HG02852 (cell line): ENCODE measurements at regions not wholly inside any gene's neighbourhood (a gene's known extent, or its start where the extent isn't known, plus 50 kb on each side); places are given as distances from the start of the nearest gene placed in this dataset.

Experiments used
- ATAC-seq: cut with Tn5 transposase; IDR thresholded peaks from one replicate; pipeline ENCODE4 v1.9.1; 2021; ENCODE audit warnings: mild to moderate bottlenecking, moderate library complexity; ENCODE audit not compliant: unreplicated experiment

GRCh38 chr20:6575912-6576401, 191.5 kb upstream of the BMP2 start:
- peak; percentile 78 for ATAC-seq

- ATAC-seq = no peak
Observed at GRCh38 chr20:6566821-6567220, 200.7 kb upstream of the BMP2 start.

GRCh38 chr20:6562111-6562510, 205.4 kb upstream of the BMP2 start:
- no peak for ATAC-seq

- no peak for ATAC-seq
Observed at GRCh38 chr20:6560978-6561377, 206.5 kb upstream of the BMP2 start.

GRCh38 chr20:6559791-6560190, 207.7 kb upstream of the BMP2 start:
- no peak for ATAC-seq

DNA sequence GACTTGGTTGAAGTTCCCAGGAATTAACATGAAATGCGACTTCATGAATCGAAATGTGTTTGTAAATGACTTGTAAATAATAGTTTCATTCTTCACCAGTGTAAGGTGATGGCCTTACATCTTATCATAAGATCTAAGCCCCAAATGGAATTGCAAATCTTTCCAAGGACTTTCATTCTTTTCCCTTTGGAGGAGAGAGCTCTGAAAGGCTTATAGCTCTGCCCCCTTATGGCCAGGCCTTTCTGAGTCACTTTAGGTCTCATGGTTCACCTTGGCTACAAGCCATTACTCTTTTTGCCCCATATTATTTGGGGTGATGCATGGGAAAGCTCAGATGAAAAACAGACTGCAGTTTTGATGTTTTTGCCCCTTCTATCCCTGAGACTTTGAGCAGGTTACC, 209.1 kb upstream of the BMP2 start:
- ATAC-seq = no peak

GRCh38 chr20:6533761-6534479, 233.6 kb upstream of the BMP2 start:
- ATAC-seq = no peak

DNA sequence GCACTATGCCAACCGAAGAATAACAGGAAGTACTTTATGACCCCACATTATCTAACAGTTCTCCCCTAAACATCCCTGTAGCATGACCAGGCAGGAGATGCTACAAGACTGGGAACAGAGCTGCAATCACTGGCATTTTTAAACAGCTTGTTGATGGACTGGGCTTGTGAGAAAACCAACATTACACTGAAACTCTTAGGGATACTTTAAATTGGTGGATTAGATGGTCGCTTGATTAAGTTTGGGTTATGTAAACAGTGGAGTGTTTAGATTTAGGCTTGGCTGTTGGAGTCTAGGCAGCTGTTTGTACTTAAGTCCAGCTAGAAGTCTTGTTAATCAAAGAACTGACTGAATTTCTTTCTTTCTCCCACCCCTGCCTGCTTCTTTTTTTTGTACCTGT, 234.1 kb upstream of the BMP2 start:
- ATAC-seq = no peak

- ATAC-seq = no peak
Observed at GRCh38 chr20:6530779-6531315, 236.6 kb upstream of the BMP2 start.

GRCh38 chr20:6530254-6530653, 237.2 kb upstream of the BMP2 start:
- no peak for ATAC-seq

DNA sequence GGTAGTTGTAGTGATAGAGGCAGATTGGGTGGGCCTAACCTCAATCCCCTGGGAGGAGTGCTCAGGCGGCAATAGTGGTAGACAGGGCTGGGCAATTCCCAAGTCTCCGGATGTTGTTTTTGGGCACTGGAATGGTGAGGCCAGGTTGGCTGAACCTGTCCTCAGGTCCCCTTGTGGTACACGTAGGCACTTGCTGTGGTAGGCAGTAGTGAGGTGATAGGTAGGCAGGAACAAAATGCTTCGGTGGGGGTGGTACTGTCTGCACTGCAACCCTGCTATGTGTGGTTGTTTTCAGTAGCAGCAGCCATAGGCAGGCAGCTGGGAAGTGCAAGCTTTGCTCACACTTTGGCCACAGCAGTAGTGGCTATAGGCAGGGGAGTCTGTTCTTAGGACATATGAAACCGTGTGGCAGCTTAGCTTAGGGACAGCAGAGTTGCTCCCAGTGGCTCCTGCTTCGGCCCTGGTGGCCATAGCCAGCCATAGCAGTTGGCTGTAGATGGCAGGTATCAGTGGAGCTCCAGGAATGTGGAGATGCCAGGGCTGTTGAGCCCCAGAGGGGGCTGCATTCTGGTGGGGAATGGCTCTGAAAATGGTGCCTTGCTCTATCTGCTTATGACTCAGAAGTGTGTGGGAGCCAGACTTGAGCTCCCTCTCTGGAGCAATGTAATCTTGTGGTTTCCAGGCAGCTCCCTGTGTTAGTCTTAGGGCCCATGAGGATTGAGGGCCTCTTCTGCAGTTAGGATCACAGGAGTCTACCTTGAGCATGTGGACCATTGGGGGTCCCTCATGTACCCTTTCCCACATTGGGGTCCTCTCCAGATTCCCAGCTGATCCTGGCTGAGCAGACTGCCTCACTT, 241.8 kb upstream of the BMP2 start:
- no peak for ATAC-seq

- no peak for ATAC-seq
Observed at GRCh38 chr20:6524305-6524704, 243.2 kb upstream of the BMP2 start.

- ATAC-seq = no peak
Observed at GRCh38 chr20:6519556-6519955, 247.9 kb upstream of the BMP2 start.

GRCh38 chr20:6515261-6515660, 252.2 kb upstream of the BMP2 start:
- ATAC-seq = no peak

DNA sequence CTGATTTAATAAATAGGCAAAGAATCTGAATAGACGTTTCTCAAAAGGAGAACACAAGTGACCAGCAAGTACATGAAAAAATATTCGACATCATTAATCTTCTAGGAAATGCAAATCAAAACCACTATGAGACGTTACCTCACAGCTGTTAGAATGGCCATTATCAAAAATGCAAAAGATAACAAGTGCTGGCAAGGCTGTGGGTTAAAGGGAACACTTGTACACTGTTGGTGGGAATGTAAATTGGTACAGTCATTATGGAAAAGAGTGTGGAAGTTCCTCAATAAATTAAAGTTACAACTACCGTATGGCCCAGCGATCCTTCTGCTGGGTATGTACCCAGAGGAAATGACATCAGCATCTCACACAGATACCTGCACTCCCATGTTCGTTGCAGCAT, 253.9 kb upstream of the BMP2 start:
- no peak for ATAC-seq

DNA sequence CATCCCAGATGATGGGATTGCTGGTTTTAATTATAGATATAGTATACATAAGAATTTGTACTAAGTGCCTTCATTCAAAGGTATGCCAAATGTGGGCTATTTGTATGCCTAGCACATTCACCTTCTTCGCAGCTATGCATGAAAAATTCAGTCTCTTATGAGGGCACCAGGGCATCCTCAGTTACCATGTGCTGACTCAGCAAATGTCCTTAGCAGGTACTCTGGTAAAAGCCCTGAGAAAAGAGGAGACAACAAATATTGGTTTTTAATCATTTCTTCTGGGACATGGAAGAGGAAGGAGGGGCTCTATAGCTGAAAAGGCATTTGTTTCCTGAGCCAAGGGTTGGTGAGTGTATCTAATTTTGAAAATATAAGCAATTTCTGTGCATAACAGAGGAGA, 258.1 kb upstream of the BMP2 start:
- ATAC-seq = no peak

DNA sequence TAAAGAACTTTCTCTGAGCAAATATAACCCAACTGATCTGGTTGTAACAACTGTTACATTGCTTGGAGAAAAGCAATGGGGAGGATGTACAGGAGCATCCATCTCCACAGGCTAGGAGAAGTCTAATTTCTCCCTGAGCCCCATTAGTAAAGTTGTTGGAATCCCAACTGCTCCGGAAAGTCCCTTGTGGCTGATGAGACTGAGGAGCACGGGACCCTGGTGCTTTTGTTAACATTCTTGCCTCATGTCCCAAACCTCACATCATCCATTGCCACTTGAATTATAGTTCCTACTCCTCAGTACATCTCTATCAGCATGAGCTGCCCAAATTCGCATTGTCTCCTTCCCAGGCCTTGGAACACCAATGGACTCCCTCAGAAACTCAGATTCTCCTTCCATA, 260.6 kb upstream of the BMP2 start:
- ATAC-seq = no peak

- no peak for ATAC-seq
Observed at GRCh38 chr20:6504826-6505225, 262.7 kb upstream of the BMP2 start.

DNA sequence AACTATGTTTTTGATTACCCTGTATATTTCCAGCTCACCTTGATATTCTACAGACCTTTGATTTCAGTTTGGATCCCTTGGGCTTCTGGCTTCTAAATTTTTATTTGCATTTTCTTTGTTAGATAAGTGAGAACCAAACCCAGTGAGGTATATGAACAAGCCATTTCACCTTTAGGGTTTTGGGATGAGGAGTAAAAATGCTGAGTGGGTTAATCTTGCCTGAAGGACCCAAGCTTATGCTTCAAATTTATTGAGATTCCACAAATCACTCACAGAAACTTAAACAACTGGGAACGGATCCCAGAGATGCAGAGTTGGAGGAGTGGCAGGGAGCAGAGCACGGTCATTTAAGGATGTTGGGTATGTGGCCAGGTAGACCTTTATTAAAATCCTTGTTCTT, 263.3 kb upstream of the BMP2 start:
- no peak for ATAC-seq

- no peak for ATAC-seq
Observed at GRCh38 chr20:6502999-6503398, 264.5 kb upstream of the BMP2 start.

DNA sequence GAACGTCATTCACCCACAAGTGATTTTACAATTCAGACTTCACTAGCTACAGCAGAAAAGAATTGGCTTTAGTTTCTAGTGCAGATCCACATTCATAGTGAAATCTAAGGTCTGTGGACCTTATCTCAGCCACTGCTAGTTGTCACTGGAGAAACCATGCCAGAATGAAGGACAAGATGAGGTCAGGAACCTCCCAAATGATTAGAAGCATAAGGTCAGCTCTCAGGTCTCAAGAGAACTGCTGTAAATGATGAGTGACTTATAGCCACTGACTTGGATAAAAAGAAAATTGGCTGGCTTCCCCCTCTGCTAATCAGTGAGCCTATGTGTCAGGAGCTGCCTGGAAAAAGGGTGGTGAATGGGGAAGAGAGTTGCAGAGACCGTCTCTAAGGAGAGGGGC, 265.3 kb upstream of the BMP2 start:
- no peak for ATAC-seq

GRCh38 chr20:6501061-6501460, 266.4 kb upstream of the BMP2 start:
- no peak for ATAC-seq
